Heart left ventricle (tissue), 13 donors: ENCODE measurements at regions not wholly inside any gene's neighbourhood (a gene's known extent, or its start where the extent isn't known, plus 50 kb on each side); places are given as distances from the start of the nearest gene placed in this dataset.

ENCODE experiments used
- POLR2A ChIP-seq, 2 donors: fragments of 450-650 bp; IDR thresholded peaks; one replicate each; pipeline ENCODE4 v1.6.1; 2017; ENCODE audit warnings: antibody characterized with exemption in 2 of 2, mild to moderate bottlenecking in 2 of 2, moderate library complexity in 2 of 2
- TF ChIP-seq, protein P1 (sequence below), 12 donors: fragments of 200-600 bp; sonication (generic) in 4 of 12; IDR thresholded peaks; one replicate each; pipeline versions ENCODE4 v1.5.0 to v1.8.0; 2018 to 2022; ENCODE audit warnings: antibody characterized with exemption in 12 of 12, mild to moderate bottlenecking in 5 of 12
- donor health status: ischemic (EF 13 %, LVEDD 7.1; RV severe dilation, severe dysfunction).
- donor health status: DM: no; HTN: yes; CAD: no.
- donor health status: DM: no; HTN: no; CAD: no.
- donor health status: ischemic (EF 25% LVEDD 6.9; RV normal size, moderate dysfunction).
- donor health status: ischemic (EF 25% LVEDD 5.7; RV mildly dilated, moderate dysfunction).
- donor health status: ischemic (EF 35%, LVEDD 5.7; RV mildly dilated, moderate dysfunction).
- donor health status: nonischemic (EF 11% LVEDD 7.7; RV severe dilation, severe dysfunction).
- donor health status: DM: yes; HTN: yes; CAD: no.
- donor health status: PGD.
- donor health status: ischemic (EF 29% LVEDD 5.4; RV normal size, mild dysfunction).
- donor health status: nonischemic (EF 23%, LVEDD 6.1; RV moderate dilation, normal function).

DNA sequence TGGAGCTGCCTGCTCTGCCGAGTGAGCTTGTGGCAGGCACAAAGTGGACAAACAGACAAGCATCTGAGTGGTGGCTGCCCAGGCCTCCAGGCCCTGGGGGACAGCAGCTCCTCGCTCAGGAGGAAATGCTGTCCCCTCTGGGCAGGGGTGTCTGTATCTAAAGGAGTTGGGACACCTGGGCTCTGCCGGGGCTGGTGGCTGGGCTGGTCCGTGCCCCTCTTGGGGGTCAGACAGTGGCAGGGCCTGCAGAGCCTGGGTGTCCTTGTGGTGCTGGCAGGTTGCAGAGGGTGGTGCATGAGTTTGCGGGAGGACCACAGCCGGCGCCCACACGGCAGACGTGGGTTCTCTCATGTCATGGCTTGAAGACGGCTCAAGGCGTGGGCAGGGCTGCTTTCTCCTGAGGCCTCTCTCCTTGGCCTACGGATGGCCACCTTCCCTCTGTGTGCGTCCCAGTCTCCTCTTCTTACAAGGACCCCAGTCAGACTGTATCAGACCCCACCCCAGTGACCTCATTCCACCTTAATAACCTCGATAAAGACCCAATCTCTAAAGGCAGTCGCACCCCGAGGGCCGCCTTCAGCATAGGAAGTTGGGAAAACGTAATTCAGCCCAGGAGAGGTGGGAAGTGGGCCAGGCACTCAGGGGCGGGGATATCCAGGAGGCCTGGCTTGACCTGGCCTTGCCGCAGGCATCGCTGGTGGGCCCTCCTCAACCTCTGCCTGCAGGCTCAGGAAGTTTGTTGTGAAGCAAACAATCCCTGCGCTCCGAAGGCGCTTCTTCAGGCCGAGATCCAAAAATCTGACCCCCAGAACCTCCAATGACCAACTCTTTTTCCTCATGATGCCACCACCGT, 110.0 kb downstream of the KIF26A start:
- TF ChIP-seq, protein P1, sequence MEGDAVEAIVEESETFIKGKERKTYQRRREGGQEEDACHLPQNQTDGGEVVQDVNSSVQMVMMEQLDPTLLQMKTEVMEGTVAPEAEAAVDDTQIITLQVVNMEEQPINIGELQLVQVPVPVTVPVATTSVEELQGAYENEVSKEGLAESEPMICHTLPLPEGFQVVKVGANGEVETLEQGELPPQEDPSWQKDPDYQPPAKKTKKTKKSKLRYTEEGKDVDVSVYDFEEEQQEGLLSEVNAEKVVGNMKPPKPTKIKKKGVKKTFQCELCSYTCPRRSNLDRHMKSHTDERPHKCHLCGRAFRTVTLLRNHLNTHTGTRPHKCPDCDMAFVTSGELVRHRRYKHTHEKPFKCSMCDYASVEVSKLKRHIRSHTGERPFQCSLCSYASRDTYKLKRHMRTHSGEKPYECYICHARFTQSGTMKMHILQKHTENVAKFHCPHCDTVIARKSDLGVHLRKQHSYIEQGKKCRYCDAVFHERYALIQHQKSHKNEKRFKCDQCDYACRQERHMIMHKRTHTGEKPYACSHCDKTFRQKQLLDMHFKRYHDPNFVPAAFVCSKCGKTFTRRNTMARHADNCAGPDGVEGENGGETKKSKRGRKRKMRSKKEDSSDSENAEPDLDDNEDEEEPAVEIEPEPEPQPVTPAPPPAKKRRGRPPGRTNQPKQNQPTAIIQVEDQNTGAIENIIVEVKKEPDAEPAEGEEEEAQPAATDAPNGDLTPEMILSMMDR (IDR thresholded peaks at IDR 0.05), result no peak
- no peak for TF ChIP-seq POLR2A (IDR thresholded peaks at IDR 0.05)
